ENCODE measurements at regions not wholly inside any gene's neighbourhood (a gene's known extent, or its start where the extent isn't known, plus 50 kb on each side); places are given as distances from the start of the nearest gene placed in this dataset.

- DNase-seq = no peak
Observed at GRCh38 chr12:13839365-13840336, 141.8 kb downstream of the GRIN2B start.

- no peak for DNase-seq
Observed at GRCh38 chr12:13836099-13836498, 145.3 kb downstream of the GRIN2B start.

GRCh38 chr12:13835652-13836051 lies 145.8 kb downstream of the GRIN2B start:
- no peak for DNase-seq

- DNase-seq = no peak
Observed at GRCh38 chr12:13834241-13834640, 147.2 kb downstream of the GRIN2B start.

GRCh38 chr12:13817131-13817530 lies 164.3 kb downstream of the GRIN2B start:
- DNase-seq = peak; percentile 27

GRCh38 chr12:13816394-13816793 lies 165.0 kb downstream of the GRIN2B start:
- peak; percentile 68 for DNase-seq

- DNase-seq = no peak
Observed at GRCh38 chr12:13812168-13812567, 169.2 kb downstream of the GRIN2B start.

GRCh38 chr12:13811061-13811460 lies 170.3 kb downstream of the GRIN2B start:
- DNase-seq = no peak

- DNase-seq = no peak
Observed at GRCh38 chr12:13805041-13805440, 176.4 kb downstream of the GRIN2B start.

GRCh38 chr12:13801543-13801942 lies 179.9 kb downstream of the GRIN2B start:
- DNase-seq = no peak

- DNase-seq = no peak
Observed at GRCh38 chr12:13799574-13799973, 181.8 kb downstream of the GRIN2B start.

GRCh38 chr12:13798162-13798561 lies 183.2 kb downstream of the GRIN2B start:
- DNase-seq = no peak

GRCh38 chr12:13794706-13795105 lies 186.7 kb downstream of the GRIN2B start:
- DNase-seq = no peak

- DNase-seq = no peak
Observed at GRCh38 chr12:13790317-13790716, 191.1 kb downstream of the GRIN2B start.

GRCh38 chr12:13788626-13789025 lies 192.8 kb downstream of the GRIN2B start:
- DNase-seq = no peak

- DNase-seq = no peak
Observed at GRCh38 chr12:13786646-13787045, 194.8 kb downstream of the GRIN2B start.

GRCh38 chr12:13784504-13784903 lies 196.9 kb downstream of the GRIN2B start:
- no peak for DNase-seq

- DNase-seq = no peak
Observed at GRCh38 chr12:13780453-13780852, 200.9 kb downstream of the GRIN2B start.

GRCh38 chr12:13777374-13777773 lies 204.0 kb downstream of the GRIN2B start:
- no peak for DNase-seq

- no peak for DNase-seq
Observed at GRCh38 chr12:13772264-13772663, 209.1 kb downstream of the GRIN2B start.

- no peak for DNase-seq
Observed at GRCh38 chr12:13770576-13770975, 210.8 kb downstream of the GRIN2B start.

- no peak for DNase-seq
Observed at GRCh38 chr12:13769966-13770365, 211.4 kb downstream of the GRIN2B start.

GRCh38 chr12:13769273-13769672 lies 212.1 kb downstream of the GRIN2B start:
- DNase-seq = no peak

- DNase-seq = no peak
Observed at GRCh38 chr12:13764748-13765147, 216.7 kb downstream of the GRIN2B start.

- DNase-seq = peak; percentile 34
Observed at GRCh38 chr12:13749389-13749788, 232.0 kb downstream of the GRIN2B start.

All from eye (tissue), 1 donor.